CD4-positive, alpha-beta T cell treated with Interleukin-12 subunit alpha and Interleukin-12 subunit beta, for 1 hour (primary cell): ENCODE measurements at regions not wholly inside any gene's neighbourhood (a gene's known extent, or its start where the extent isn't known, plus 50 kb on each side); places are given as distances from the start of the nearest gene placed in this dataset.
"Not testable (repeated sequence)": the region's sequence is repeated elsewhere in the genome, so short reads cannot be mapped to it uniquely, and the experiment has no call there.

Source experiments
- DNase-seq: peaks from one replicate; pipeline ENCODE4 v3.0.0-alpha.2; 2020

DNA sequence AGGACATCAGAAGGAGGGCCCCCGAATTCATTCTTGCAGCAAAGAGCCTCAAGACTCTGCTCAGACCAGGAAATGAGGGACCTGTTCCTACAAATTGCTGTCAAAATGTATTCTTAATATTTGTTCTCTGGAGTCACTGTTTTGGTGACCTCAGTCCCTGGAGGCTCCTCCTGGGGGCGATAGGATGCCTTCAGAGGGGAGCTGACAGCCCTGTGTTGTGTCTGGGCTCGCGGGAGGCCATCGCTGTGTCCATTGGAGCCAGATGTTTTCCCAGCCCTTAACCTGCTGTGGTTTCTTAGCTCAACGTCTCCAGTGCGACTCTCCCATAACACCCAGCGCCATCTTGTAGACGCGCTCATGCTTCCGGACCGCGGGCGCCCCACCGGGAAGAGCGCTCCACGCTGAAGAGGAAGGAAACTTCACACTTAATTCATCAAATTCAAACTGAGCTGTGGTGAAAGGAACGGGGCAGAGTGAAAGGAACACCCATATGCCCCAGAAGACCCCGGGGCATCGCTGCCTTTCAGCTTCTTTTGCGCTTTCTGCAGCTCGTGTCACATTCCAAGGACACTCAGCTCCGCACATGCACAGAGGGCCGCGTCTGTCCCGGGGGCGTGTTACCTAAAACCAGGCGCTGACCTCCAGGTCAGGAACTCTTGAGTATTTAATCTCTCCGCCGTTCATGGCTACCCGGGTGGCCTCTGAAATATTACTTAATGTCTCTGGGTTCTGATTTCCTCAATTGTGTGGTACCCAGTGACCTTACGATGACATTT is 112.3 kb upstream of the GDNF start:
- no peak for DNase-seq

DNA sequence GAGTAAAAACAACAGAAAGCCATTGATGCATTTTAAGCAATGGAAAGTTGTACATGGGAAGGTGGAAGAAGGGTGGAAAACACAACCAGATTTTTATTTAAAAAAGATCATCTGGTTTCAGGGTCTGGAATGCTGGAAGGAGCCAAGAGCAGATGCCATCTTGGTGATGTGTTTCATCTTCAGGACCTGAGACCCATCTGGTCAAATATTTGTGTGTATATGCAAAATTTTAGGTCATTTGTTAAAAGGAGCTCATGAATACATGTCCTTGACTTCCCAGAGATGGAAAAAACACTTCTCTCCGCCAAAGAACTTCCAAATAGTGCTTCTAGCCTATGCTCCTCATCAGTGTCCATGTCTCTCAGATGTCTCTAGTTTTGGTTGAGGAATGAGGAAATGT is 110.6 kb upstream of the GDNF start:
- DNase-seq = no peak

DNA sequence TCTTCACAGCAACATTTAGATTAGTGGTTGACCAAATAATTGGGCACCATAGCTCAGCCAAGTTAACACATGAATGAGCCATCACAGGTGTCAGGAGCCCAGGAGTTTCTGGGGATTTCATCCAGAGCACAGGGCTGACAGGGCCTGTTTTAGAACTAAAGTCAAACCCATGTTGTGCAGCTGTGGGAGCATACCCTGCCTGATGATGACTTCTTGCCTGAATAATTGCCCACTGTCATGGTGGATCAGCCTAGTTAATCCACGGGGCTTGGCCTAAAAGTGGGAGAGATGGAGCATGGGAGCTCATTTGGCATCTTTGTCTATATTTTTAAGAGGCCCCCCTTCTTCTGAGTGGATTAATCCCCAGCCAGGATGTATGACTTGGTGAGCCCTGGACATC is 105.6 kb upstream of the GDNF start:
- DNase-seq = no peak

DNA sequence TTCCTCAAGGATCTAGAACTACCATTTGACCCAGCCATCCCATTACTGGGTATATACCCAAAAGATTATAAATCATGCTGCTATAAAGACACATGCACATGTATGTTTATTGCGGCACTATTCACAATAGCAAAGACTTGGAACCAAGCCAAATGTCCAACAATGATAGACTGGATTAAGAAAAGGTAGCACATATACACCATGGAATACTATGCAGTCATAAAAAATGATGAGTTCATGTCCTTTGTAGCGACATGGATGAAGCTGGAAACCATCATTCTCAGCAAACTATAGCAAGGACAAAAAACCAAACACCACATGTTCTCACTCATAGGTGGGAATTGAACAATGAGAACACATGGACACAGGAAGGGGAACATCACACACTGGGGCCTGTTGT is 103.3 kb upstream of the GDNF start:
- DNase-seq = not testable (repeated sequence)

DNA sequence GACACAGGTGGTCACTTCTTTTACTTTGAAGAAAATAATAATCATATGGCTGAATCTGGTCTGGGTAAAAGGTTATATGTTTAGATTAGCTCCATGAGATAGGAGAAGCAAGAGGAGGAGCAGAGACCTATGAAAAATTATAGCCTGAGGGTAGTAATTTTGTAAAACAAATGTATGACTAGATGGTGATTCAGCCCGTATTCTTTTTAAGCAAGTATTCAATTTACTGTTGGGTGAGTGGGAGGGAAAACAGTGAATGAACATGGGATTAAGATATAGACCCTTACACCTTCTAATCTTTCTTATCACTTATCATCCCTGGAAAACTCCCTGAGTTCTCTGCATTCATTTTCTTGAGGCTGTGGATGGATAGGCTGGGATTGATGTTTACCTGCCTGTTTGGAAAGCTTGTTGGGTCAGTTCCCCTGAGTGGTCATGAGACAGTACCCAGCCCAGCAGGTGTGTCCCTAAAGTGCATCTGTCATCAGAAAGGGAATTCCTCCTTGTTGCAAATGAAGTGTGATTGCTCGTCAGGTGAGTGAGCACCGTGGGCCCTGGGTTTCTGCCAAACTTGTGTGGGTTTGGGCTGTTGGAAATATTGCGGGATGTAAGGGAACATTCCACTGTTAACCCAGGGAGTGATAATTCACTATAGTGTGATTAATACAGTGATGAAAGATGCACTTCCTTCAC is 101.2 kb upstream of the GDNF start:
- no peak for DNase-seq

DNA sequence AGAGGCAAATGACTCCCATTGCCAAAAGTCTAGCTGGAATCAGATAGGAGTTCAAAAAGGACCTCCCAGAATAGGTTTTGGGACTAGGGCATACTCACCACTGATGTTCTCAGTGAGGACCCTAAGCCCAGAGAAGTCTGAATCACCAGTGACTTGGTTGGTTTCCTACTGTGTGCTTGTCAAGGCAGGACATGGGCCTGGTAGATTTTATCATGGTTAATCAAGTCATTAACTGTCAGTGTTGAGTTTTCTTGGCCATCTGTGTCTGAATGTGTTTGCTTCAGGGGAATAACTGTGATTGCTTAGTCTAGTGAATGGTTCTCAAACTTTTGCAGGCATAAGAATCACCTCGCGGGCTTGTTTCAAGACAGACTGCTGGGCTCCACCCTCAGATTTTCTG is 99.0 kb upstream of the GDNF start:
- DNase-seq = no peak

DNA sequence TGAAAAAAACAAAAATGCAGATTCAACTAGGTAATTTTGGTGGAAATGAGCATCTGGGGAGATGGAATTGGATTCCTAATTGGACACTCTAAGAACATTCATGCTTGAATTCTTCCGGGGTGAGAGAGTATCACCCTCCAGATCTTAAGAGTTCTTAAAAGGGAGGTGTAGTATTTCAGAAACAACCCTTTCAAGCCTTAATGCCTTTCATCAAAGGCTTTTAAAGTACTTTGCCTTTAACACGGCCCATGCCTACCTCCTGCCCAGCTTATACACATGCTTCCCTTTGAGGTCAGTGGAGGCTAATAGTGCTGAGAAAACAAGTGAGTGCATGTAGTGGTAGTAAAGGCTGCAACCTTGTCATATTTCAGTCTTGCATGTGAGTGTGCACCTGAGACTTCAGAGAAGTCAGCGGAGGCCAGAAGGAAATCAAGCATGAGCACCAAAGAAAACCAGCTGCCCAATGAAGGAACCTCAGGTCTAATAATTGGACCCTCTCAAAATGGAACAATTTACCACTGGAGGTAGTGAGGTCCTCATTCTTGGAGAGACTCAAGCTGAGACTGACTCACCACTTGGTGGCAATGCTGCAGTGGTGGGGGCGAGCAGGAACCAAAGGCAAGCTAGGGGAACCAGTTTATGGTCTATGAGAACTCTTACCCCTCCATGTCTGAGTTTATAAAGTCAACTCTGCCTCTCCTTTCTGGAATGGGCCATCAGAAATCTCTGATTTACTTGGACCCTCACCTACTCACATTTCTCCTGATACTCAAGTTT is 98.4 kb upstream of the GDNF start:
- DNase-seq = no peak

DNA sequence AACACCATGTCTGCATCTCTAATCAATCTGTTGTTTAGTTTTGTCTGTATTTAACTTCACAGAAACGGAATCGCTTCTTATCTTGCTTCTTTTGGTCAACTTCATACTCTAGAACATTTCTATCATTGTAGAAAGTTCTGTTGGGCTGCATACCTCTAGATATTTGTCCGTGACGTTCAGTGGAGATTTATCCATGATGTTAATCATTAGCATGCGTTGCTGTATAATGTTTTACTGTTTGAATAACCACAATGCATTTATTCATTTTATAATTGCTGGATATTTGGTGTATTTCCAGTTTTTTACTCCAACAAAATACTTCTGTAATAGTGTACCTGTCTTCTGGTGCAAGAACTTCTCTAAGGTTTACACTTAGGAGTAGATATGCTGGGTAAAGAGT is 96.2 kb upstream of the GDNF start:
- no peak for DNase-seq

DNA sequence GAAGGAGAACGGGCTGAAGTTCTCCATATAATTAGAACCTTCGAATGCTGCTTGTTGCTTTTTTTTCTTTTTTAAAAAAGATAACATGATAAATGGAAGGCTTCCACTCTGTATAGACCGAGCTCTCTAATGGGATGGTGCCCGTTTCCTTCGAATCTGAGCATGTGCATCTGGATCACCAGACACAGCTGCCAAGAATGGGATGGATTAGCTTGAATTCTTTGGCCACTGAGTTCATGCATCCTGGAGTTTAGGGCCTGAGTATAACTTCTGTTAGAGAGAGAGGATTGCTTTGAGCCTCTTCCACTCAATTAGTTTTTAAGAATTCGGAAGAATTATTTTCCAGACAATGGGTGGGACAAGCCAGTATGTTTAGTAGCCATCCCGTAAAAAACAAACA is 93.7 kb upstream of the GDNF start:
- DNase-seq = no peak

DNA sequence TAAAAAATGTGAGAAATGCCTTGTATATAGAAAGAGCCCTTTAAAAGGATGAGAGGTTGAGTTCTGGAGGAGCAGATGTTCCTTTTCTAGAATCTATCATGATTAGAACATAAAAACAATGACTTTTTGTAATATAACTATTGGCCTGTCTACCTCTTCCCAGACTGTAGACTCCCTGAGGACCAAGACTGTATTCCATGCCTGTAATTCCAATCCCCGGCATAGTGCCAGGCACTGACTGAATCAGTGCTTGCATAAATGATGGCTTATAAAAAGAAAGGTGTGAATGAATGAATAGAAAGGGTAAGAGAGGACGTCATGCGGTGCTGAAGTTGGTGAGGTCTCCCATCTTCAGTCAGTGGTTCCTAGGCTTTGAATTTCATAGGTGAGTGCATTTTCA is 92.6 kb upstream of the GDNF start:
- DNase-seq = no peak

DNA sequence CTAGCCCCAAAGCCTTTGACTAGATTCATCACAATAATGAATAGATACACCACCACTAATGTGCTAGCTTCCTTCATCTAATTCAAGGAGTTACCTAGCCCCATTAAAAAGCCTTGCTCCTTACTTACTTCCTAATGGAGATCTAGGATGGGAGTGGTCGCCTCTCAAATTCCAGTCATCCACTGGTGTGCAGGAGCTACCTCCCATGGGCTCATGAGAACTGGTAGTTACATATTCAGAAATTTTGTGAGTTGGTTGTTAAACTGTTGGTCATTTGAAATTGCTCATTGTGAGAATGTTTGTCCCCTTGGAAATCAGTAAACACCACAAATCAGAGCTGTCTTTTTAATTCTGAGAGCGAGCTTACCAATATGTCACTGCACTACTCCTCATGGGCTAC is 91.7 kb upstream of the GDNF start:
- DNase-seq = no peak

DNA sequence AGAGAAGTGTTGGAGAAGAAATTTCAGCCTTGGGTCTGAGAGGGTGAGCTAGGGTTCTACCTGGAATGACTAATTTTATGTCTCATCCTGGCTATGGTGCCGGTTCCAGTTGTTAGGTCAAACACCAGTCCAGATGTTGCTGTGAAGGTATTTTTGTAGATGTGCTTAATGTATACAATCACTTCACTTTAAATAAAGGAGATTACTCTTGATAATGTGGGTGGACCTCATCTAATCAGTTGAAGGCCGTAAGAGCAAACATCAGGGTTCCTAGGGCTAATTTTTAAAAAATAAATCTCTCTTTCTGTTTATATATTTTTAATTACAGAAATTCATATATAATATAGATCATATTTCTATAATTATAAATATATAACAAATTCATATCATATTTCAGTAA is 90.5 kb upstream of the GDNF start:
- no peak for DNase-seq

DNA sequence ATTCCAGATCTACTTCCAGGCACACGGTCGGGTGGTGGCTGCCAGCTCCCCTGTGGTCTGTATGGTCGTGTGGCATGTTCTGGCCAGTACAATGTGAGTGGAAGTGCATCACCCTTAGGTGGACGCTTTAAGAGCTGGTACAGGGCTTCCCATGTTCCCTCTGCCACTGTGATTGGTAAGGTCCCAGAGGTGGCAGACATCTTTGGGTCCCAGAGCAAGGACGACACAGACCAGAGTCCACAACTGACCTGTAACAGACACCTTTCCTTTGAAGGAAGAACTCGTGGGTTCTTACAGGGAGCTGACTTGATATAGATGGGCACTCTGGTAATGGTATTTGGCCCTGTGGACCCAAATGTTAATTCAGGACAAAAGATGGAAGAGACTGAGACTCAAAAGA is 90.0 kb upstream of the GDNF start:
- DNase-seq = no peak

DNA sequence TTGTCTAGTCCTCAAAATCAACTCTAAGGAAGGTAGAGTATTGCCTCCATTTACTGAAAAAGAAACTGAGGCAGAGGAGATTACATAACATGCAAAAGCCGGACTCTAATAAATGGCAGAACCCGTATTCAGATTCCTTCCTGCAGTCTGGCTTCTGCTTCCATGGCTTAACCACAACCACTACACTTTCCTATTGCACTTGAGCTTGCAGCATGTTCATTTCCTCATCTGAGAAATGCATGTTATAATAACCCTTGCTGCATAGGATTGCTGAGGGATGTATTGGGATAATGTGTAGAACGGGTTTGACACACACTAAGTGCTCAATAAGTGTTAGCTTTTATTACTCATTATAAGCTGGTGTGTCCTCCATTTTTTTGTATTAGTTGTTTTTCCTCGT is 87.9 kb upstream of the GDNF start:
- DNase-seq = not testable (repeated sequence)

DNA sequence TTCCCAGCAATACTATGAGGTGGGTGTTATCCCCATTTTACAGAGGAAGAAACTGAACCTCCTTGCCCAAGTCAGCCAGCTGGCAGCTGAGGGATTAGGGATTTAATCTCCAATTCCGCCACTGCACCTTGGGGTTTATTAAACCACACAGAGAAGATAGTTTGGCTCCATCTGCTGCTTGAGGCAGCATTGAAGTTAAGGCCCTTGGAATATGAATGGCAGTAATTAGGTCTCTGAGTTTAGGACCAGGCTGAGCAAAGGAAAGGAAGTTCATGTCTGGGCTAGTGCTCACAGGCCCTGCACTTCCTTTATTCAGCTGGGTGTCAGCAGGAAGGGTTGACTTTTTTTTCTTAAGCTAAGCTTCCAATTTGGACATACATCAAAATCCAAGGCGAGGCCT is 86.9 kb upstream of the GDNF start:
- no peak for DNase-seq

DNA sequence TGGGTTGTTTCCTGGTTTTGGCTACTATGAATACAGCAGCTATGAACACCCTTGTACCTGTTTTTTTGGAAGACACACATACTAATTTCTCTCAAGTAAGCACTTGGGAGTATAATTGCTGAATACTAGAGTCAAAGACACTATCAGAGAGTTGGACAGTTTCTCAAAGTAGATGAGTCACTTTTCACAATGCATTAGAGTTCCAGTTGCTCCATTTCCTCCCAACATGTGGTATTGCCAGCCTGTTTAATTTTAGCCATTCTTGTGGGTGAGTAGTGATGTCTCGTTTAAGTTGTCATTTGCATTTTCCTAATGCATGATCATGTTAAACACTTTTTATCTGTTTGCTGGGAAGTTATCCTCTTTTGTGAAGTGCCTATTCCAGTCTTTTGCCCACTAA is 81.6 kb upstream of the GDNF start:
- DNase-seq = no peak

DNA sequence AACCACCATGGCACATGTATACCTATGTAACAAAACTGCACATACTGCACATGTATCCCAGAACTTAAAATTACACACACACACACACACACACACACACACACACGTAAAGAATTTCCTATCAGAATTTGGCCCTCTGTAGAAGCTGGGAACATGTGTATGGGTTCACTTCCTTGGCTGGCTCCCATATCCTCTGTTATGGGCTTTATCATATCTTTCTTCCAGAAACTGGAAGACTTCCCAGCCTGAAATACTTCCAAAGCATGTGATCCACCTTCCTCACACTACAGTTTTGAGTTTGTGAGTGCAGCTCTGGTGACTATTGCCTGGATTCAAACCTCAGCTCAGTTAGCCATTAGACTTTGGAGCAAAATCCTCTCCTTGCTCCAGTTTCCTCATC is 78.6 kb upstream of the GDNF start:
- DNase-seq = no peak

DNA sequence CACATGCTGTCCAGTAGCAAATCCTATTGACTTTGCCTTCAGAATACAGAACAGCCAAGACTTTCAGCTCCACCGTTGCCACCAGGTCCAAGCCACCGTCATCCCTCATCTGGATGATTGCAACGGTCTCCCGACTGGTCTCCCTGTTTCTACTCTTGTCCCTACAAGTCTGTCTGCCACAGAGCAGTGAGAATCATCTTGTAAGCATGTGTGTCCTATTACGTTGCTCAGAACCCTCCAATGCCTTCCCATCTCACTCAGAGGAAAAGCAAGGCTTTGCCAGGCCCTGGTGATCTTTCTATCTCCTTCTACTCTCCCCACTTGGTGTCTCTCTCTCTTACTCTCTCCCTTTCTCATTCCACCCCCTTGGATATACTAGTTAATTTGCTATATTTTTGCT is 76.7 kb upstream of the GDNF start:
- DNase-seq = no peak

DNA sequence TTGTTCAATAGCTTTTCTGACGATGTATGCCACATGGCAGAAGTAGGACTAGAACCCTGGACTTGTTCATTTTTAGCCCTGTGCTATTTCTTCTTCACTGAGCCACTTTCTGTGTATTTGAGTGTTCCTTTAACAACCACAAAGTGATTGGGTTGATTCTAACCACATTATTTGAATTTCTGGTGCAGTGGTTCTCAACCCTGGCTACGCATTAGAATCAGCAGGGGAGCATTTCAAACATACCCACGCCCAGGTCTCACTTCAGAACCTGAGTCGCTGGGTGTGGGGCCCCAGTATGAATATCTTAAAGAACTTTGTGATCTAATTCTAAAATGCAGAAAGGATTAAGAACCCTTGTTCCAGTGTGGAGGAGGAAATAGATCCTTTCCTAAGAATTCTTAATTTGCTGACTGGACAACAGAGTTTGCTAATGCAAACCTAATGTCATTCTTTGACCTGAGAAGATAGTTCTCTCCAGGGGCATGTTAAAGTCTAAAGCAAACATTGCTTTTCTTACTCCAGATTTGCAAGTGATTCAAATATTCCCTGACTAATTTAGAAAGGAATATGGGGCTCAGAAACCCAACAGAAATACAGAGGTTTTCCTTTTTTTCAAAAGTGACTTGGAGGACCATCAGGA is 75.4 kb upstream of the GDNF start:
- DNase-seq = no peak

DNA sequence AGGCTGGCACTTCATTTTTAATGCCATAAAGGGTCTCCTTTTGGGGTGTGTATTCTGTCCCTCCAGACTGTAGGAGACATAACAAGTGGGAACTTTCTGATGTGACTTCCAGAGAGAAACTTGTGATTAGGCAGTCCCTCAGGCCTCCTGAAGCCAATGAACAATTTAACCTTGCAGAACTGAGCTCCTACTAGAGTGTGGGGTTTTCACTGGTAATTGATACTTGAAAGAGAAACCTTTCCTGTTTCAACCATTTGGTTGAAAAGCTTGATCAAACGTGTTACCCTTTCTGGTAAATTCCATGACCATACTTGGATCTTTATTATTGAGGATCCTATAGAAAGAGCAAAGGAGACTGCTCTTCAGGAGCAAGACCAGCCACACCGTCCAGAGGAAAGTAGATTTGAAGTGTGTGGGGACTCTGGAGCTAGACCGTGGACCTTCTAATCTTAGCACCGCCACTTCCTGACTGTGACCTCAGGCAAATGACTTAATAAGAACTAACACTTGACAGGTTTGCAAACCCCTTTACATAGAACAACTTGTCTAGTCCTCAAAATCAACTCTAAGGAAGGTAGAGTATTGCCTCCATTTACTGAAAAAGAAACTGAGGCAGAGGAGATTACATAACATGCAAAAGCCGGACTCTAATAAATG is 69.9 kb upstream of the GDNF start:
- DNase-seq = not testable (repeated sequence)

DNA sequence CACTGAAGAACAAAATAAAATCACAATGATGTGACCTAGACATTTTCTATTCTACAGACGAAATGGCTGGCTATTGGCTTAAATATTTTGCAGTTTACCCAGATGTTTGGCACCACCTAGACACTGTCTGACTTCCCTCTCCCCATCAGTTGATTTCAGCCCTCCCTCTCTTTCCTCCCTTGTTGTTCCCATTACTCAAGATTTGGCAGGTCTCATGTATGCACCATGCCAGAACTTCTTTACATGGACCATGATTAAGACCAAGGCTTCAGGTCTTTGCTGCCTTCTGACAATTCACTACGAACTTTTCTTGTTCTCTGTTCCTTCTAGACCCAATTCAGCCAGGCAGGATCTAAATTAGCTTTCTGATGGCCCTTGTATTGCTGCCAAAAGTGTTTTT is 66.6 kb upstream of the GDNF start:
- no peak for DNase-seq

DNA sequence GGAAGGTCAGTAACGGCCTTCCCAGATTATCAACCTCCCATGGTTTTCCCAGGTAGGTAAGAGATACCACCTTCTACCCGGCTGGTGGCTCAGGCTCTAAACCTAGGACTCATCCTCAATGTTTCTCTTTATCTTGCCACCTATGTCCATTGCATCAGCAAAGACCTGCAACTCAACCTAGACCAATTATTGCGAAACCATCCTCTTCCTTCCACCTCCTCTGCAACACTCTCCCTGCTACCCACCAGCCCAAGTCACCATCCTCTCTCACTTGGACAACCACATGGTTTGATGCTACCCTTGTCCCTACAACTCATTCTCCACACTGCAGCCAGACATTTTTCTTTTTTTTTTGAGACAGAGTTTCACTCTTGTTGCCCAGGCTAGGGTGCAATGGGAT is 65.4 kb upstream of the GDNF start:
- no peak for DNase-seq

DNA sequence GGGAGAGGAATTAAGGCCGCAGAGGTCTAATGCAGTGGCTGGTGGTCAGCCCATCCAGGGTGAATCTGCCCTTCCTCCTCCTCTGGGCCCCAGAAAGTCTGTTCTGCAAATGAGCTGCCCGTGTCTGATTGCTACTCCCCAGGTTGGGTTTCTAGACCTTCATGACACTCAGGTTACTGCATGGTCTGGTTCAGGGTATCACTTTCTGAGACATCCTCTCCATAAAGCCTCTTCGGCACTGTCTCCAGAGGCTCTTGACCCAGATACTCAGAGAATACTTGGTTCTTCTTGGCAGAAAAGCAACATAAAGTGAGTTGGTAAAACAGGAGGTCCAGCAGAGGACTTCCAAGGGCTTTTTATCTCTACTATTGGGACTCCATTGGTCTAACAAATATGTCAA is 62.5 kb upstream of the GDNF start:
- DNase-seq = no peak
